A673 (cell line): ENCODE measurements at regions not wholly inside any gene's neighbourhood (a gene's known extent, or its start where the extent isn't known, plus 50 kb on each side); places are given as distances from the start of the nearest gene placed in this dataset.
"Not testable (repeated sequence)": the region's sequence is repeated elsewhere in the genome, so short reads cannot be mapped to it uniquely, and the experiment has no call there.

Experiments used
- BruUV-seq: library from RNA; stranded (reverse); fragments of 400-500 nt; replicated peaks from 2 replicates; lab custom pipeline; 2021; lab: Mats Ljungman, UMichigan
- CTCF ChIA-PET: fragments of 300-600 bp; sonication (Branson Sonifier 250); formaldehyde crosslinking; loops from one replicate; lab custom pipeline; 2022; ENCODE audit warnings: antibody characterized with exemption; lab: Charles Lee
- POLR2A ChIA-PET: fragments of 300-600 bp; sonication (Branson Sonifier 250); formaldehyde crosslinking; loops from one replicate; lab custom pipeline; 2022; ENCODE audit warnings: antibody characterized with exemption; ENCODE audit not compliant: low non-redundant PET; lab: Charles Lee
- DNase-seq: peaks from one replicate; pipeline ENCODE4 v3.0.0-alpha.2; 2015; ENCODE audit warnings: low spot score
- H3K27ac ChIP-seq: fragments of 200-600 bp; sonication (generic); 2 replicates; pipeline ENCODE4 v1.5.1; 2016; ENCODE audit warnings: mixed run types, low read depth, mild to moderate bottlenecking, mixed read lengths, antibody characterized with exemption, low read length; ENCODE audit not compliant: poor library complexity, severe bottlenecking
- H3K27me3 ChIP-seq: fragments of 200-600 bp; sonication (generic); replicated peaks from 2 replicates; pipeline ENCODE4 v1.6.1; 2017; ENCODE audit warnings: mixed run types, low read depth, mild to moderate bottlenecking, mixed read lengths, antibody characterized with exemption, low read length; ENCODE audit not compliant: insufficient read depth, poor library complexity
- H3K36me3 ChIP-seq: fragments of 200-600 bp; sonication (generic); 2 replicates; pipeline ENCODE4 v1.6.1; 2016; ENCODE audit warnings: mixed run types, mild to moderate bottlenecking, mixed read lengths, antibody characterized with exemption, low read length; ENCODE audit not compliant: insufficient read depth, poor library complexity, severe bottlenecking
- H3K4me1 ChIP-seq: fragments of 200-600 bp; sonication (generic); 2 replicates; pipeline ENCODE4 v1.6.1; 2017; ENCODE audit warnings: mixed run types, mild to moderate bottlenecking, mixed read lengths, antibody characterized with exemption, low read length; ENCODE audit not compliant: insufficient read depth, poor library complexity, severe bottlenecking
- H3K4me3 ChIP-seq: fragments of 200-600 bp; sonication (generic); 2 replicates; pipeline ENCODE4 v1.5.1; 2016; ENCODE audit warnings: low read depth, mixed run types, mild to moderate bottlenecking, mixed read lengths, low read length; ENCODE audit not compliant: poor library complexity, severe bottlenecking
- H3K9me3 ChIP-seq: fragments of 200-600 bp; sonication (generic); 2 replicates; pipeline ENCODE4 v1.6.1; 2016; ENCODE audit warnings: mixed run types, low read depth, mild to moderate bottlenecking, mixed read lengths, antibody characterized with exemption, low read length; ENCODE audit not compliant: poor library complexity, severe bottlenecking
- intact Hi-C: fragments of 100-400 bp; cut with micrococcal nuclease; formaldehyde crosslinking; loops from one replicate; pipeline ENCODE4 v1.10.0; 2022; ENCODE audit not compliant: unreplicated experiment

DNA sequence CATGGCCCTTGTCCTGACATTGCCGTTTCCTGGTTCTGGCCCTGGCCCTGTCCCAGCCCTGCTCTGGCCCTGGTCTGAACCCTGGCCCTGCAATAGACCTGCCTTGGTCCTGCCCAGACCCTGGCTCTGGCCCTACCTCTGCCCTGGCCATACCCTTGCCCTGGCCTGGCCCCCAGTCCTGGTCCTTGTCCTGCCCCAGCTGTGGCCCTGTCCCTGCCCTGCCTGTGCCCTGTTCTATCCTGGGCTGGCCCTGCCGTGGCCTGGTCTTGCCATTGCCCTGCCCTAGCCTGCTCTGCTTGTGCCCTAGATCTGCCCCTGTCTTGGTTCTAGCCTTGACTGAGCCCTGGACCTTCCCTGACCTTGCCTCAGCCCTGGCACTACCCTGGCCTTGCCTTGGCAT is 1560.1 kb downstream of the RPIA start:
- CTCF ChIA-PET = not testable (repeated sequence)

GRCh38 chr2:90253306-90253705 is 1561.8 kb downstream of the RPIA start:
- H3K4me1 ChIP-seq, CTCF ChIA-PET: not testable (repeated sequence)

More for the DNA sequence above, 1560.1 kb downstream of the RPIA start:
- POLR2A ChIA-PET, DNase-seq, intact Hi-C loops, H3K4me1 ChIP-seq, H3K4me3 ChIP-seq, H3K9me3 ChIP-seq, BruUV-seq, H3K27me3 ChIP-seq, H3K36me3 ChIP-seq, H3K27ac ChIP-seq: not testable (repeated sequence)

GRCh38 chr2:90266888-90267287 is 1575.4 kb downstream of the RPIA start:
- DNase-seq, H3K27me3 ChIP-seq, intact Hi-C loops, POLR2A ChIA-PET, H3K27ac ChIP-seq, H3K36me3 ChIP-seq, BruUV-seq, H3K4me1 ChIP-seq, CTCF ChIA-PET, H3K9me3 ChIP-seq, H3K4me3 ChIP-seq: not testable (repeated sequence)

More at GRCh38 chr2:90253306-90253705, 1561.8 kb downstream of the RPIA start:
- H3K27ac ChIP-seq, POLR2A ChIA-PET, H3K4me3 ChIP-seq, H3K9me3 ChIP-seq, BruUV-seq, DNase-seq, intact Hi-C loops, H3K27me3 ChIP-seq, H3K36me3 ChIP-seq: not testable (repeated sequence)

DNA sequence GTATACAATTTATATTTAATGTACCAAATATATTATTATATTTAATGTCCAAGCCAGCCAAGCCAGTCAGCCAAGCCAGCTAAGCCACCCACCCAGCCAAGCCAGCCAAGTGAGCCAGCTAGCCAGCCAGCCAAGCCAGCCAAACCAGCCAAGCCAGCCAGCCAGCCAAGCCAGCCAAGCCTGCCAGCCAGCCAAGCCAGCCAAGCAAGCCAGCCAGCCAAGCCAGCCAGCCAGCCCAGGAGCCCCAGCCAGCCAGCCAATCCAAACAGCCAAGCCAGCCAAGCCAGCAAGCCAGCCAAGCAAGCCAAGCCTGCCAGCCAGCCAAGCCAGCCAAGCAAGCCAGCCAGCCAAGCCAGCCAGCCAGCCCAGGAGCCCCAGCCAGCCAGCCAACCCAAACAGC is 1596.3 kb downstream of the RPIA start:
- H3K36me3 ChIP-seq, BruUV-seq, intact Hi-C loops, POLR2A ChIA-PET, H3K4me1 ChIP-seq, H3K9me3 ChIP-seq, H3K27ac ChIP-seq, CTCF ChIA-PET, H3K4me3 ChIP-seq, H3K27me3 ChIP-seq, DNase-seq: not testable (repeated sequence)

DNA sequence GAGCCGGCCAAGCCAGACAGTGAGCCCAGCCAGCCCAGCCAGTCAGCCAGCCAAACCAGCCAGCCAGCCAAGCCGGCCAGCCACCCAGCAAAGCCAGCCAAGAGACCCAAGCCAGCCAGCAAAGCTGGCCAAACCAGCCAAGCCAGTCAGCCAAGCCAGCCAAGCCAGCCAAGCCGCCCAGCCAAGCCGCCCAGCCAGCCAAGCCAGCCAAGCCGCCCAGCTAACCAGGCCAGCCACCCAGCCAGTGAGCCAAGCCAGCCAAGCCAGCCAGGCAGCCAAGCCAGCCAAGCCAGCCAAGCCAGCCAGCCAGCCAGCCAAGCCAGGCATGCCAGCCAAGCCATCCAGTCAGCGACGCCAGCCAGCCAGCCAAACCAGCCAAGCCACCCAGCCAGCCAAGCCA is 1596.9 kb downstream of the RPIA start:
- DNase-seq, intact Hi-C loops, H3K27me3 ChIP-seq, H3K36me3 ChIP-seq, H3K4me3 ChIP-seq, H3K4me1 ChIP-seq, BruUV-seq, H3K27ac ChIP-seq, H3K9me3 ChIP-seq, POLR2A ChIA-PET, CTCF ChIA-PET: not testable (repeated sequence)

GRCh38 chr2:90289291-90289980 is 1598.0 kb downstream of the RPIA start:
- H3K27me3 ChIP-seq, BruUV-seq, H3K9me3 ChIP-seq, CTCF ChIA-PET, H3K27ac ChIP-seq, H3K4me3 ChIP-seq, POLR2A ChIA-PET, DNase-seq, H3K36me3 ChIP-seq, intact Hi-C loops, H3K4me1 ChIP-seq: not testable (repeated sequence)

DNA sequence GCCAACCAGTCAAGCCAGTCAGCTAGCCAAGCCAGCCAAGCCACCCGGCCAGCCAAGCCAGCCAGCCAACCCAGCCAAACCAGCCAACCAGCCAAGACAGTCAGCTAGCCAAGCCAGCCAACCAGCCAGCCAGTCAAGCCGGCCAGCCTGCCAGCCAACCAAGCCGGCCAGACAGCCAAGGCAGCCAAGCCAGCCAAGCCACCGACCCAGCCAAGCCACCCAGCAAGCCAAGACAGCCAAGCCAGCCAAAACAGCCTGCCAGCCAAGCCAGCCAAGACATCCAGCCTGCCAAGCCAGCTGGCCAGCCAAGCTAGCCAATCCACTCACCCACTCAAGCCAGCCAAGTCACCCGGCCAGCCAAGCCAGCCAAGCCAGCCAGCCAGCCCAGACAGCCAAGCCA is 1599.2 kb downstream of the RPIA start:
- CTCF ChIA-PET, H3K36me3 ChIP-seq, intact Hi-C loops, DNase-seq, H3K4me3 ChIP-seq, BruUV-seq, H3K4me1 ChIP-seq, H3K27ac ChIP-seq, H3K9me3 ChIP-seq, POLR2A ChIA-PET, H3K27me3 ChIP-seq: not testable (repeated sequence)
